ENCODE measurements at regions not wholly inside any gene's neighbourhood (a gene's known extent, or its start where the extent isn't known, plus 50 kb on each side); places are given as distances from the start of the nearest gene placed in this dataset.

DNA sequence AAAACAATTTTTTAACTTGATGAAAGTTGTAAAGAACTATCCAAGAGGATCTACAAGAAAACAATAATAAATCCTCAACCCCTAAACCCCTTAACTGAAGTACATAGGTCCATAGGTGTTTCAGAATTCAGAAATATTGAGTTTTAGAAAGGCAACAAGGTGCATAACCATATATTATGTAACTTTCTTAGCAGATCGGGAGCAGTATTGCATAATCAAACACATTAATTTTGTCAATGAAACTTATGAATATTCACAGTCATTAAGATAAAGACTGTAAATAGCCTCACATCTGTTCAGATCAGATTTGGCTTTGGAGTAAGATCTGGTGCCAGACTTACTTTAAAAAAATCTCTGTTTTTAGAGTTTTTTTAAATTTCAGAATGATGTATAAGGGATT is 647.1 kb upstream of the FLRT2 start:
- no peak for TF ChIP-seq CTCF (IDR thresholded peaks at IDR 0.05)
- TF ChIP-seq POLR2A (IDR thresholded peaks at IDR 0.05) = no peak
